Peyer's patch (tissue), 4 donors: ENCODE measurements at regions not wholly inside any gene's neighbourhood (a gene's known extent, or its start where the extent isn't known, plus 50 kb on each side); places are given as distances from the start of the nearest gene placed in this dataset.

Experiments
- DNase-seq, 3 donors: peaks; one replicate each; pipeline ENCODE4 v3.0.0-alpha.2; 2017 to 2019
- H3K27ac ChIP-seq, 4 donors: fragments of 200-600 bp; sonication (generic); one replicate each; pipeline ENCODE4 v1.5.1; 2016 to 2019
- H3K27me3 ChIP-seq, 2 donors: fragments of 200-600 bp; sonication (generic); one replicate each; pipeline ENCODE4 v1.5.1; 2019
- H3K36me3 ChIP-seq, 3 donors: fragments of 200-600 bp; sonication (generic); one replicate each; pipeline ENCODE4 v1.5.1; 2016 to 2019
- H3K4me1 ChIP-seq, 4 donors: fragments of 200-600 bp; sonication (generic); one replicate each; pipeline ENCODE4 v1.5.1; 2016 to 2019
- H3K4me3 ChIP-seq, 4 donors: fragments of 200-600 bp; sonication (generic); 1 replicate in 3 of 4; 2 replicates in 1 of 4; pipeline ENCODE4 v1.5.1; 2016 to 2019; ENCODE audit warnings: mild to moderate bottlenecking in 1 of 4
- H3K9me3 ChIP-seq, 4 donors: fragments of 200-600 bp; sonication (generic); one replicate each; pipeline ENCODE4 v1.5.1; 2016 to 2019; ENCODE audit warnings: mild to moderate bottlenecking in 1 of 4
- POLR2A ChIP-seq, 2 donors: fragments of 450-650 bp; IDR thresholded peaks; one replicate each; pipeline ENCODE4 v1.5.1; 2017; ENCODE audit warnings: antibody characterized with exemption in 2 of 2, mild to moderate bottlenecking in 2 of 2, moderate library complexity in 2 of 2
- TF ChIP-seq, protein P1 (sequence below), 6 experiments: fragments of 450-650 bp in 4 of 6; fragments of 200-600 bp in 2 of 6; sonication (generic) in 1 of 6; IDR thresholded peaks; one replicate each; pipeline ENCODE4 v1.5.1; 2017 to 2019; ENCODE audit warnings: antibody characterized with exemption in 6 of 6, mild to moderate bottlenecking in 3 of 6, moderate library complexity in 1 of 6

DNA sequence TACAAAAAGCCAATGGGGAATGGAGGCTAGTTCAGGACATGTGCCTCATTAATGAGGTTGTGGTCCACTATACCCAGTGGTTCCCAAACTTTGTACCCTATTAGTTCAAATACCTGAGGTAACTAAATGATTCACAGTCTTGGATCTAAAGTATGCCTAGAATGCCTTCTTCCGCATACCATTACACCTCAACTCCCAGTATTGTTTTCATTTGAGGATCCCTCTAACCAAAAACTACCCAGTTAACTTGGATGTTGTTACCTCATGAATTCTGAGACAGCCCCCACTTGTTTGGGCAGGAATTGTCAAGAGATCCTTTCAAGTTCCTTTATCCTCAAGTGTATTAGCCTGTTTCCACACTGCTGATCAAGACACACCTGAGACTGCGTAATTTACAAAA is 439.2 kb downstream of the PCDH10 start:
- H3K36me3 ChIP-seq: no peaks in the 10 kb centered on the region
- DNase-seq: no peak
- TF ChIP-seq, protein P1, sequence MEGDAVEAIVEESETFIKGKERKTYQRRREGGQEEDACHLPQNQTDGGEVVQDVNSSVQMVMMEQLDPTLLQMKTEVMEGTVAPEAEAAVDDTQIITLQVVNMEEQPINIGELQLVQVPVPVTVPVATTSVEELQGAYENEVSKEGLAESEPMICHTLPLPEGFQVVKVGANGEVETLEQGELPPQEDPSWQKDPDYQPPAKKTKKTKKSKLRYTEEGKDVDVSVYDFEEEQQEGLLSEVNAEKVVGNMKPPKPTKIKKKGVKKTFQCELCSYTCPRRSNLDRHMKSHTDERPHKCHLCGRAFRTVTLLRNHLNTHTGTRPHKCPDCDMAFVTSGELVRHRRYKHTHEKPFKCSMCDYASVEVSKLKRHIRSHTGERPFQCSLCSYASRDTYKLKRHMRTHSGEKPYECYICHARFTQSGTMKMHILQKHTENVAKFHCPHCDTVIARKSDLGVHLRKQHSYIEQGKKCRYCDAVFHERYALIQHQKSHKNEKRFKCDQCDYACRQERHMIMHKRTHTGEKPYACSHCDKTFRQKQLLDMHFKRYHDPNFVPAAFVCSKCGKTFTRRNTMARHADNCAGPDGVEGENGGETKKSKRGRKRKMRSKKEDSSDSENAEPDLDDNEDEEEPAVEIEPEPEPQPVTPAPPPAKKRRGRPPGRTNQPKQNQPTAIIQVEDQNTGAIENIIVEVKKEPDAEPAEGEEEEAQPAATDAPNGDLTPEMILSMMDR (IDR thresholded peaks at IDR 0.05): no peak
- TF ChIP-seq POLR2A (IDR thresholded peaks at IDR 0.05): no peak
- no peaks in the 10 kb centered on the region for H3K9me3 ChIP-seq
- no peaks in the 10 kb centered on the region for H3K27me3 ChIP-seq
- H3K4me3 ChIP-seq: no peak overlapping the region
- H3K27ac ChIP-seq: no peak overlapping the region
- H3K4me1 ChIP-seq: no peaks in the 10 kb centered on the region

DNA sequence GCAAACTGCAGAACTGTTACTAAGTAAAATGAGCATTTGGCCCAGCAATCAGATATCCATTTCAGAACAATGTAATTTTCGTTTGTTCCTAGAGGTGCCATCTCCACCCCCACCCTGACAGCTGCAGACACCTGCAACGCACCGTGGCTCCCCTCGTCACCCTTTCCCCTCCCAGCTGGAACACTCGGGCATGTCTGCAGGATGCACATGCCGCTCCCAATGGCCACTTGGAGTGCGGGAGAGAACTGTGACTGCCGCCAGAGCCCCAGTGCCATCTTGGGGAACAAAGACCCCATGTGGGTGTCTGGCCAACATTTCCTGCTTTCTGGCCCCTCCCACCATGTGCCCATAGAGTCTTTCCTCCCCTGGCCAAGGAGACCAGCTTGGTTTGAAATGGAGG is 436.2 kb downstream of the PCDH10 start:
- Histone ChIP-seq H3K27ac (no peak overlapping the region), H3K9me3 (no peaks in the 10 kb centered on the region), H3K27me3 (no peaks in the 10 kb centered on the region), H3K36me3 (no peaks in the 10 kb centered on the region), H3K4me3 (no peak overlapping the region), H3K4me1 (no peaks in the 10 kb centered on the region)
- DNase-seq: no peak
- TF ChIP-seq POLR2A (IDR thresholded peaks at IDR 0.05): no peak
- TF ChIP-seq, protein P1 (IDR thresholded peaks at IDR 0.05): no peak

DNA sequence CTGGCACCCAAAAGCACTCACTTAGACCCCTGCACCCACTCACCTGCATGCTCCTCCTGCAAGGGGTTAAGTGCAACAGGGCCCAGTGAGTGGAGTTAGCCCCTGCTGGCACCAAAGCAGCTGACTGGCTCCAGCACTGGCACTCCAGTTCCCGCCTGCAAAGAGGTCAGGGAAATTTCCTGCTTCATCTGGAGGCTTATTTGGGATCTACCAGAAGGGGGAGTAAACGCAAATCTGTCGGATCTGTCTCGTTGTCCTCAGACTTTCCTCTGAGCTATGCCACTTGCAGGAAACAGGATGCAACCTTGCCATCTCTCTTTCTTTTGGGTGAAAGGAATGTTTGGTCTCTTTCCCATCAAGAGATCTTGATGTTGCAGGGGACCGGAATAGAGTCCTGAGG is 435.6 kb downstream of the PCDH10 start:
- no peaks in the 10 kb centered on the region for H3K27me3 ChIP-seq
- H3K4me3 ChIP-seq: no peak overlapping the region
- TF ChIP-seq, protein P1 (IDR thresholded peaks at IDR 0.05): no peak
- H3K36me3 ChIP-seq: no peaks in the 10 kb centered on the region
- DNase-seq: no peak
- H3K27ac ChIP-seq: no peak overlapping the region
- no peaks in the 10 kb centered on the region for H3K4me1 ChIP-seq
- no peaks in the 10 kb centered on the region for H3K9me3 ChIP-seq

DNA sequence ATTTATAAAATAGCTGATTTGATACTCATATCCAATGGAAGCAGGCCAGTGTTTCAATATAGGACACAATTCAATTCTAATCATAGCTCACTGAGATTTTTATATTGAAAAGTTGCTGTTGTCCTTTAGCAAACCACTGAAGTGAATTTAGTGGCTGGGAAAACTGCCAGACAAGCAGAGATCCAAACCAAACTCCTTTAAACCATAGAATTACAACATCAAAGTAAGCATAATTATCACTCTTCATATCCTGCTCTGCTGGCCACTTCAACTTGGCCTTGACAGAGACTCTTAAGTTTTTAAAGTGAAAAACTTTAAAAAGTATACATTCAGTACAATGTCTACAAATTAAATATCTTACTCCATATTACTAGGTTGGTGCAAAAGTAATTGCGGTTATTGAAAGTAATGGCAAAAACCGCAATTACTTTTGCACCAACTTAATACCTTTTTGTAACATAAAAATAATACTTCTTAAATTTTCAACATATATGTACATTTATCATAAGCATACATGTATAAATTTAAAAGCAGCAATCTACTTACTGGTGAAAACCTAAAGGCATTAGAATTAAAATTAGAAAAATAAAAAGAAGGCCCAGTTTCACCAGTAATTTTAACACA is 433.0 kb downstream of the PCDH10 start:
- Histone ChIP-seq H3K36me3 (no peaks in the 10 kb centered on the region), H3K27ac (no peak overlapping the region), H3K27me3 (no peaks in the 10 kb centered on the region), H3K4me3 (no peak overlapping the region), H3K9me3 (no peaks in the 10 kb centered on the region), H3K4me1 (no peaks in the 10 kb centered on the region)
- TF ChIP-seq, protein P1 (IDR thresholded peaks at IDR 0.05): no peak
- TF ChIP-seq POLR2A (IDR thresholded peaks at IDR 0.05): no peak
- no peak for DNase-seq

GRCh38 chr4:133574248-133574647 is 425.2 kb downstream of the PCDH10 start:
- DNase-seq: no peak
- Histone ChIP-seq H3K4me1 (no peaks in the 10 kb centered on the region), H3K27ac (no peak overlapping the region), H3K27me3 (no peaks in the 10 kb centered on the region), H3K36me3 (no peaks in the 10 kb centered on the region), H3K9me3 (no peaks in the 10 kb centered on the region), H3K4me3 (no peak overlapping the region)
- no peak for TF ChIP-seq POLR2A (IDR thresholded peaks at IDR 0.05)
- TF ChIP-seq, protein P1 (IDR thresholded peaks at IDR 0.05): no peak

- Histone ChIP-seq H3K27me3 (no peaks in the 10 kb centered on the region), H3K9me3 (no peaks in the 10 kb centered on the region), H3K27ac (no peak overlapping the region), H3K36me3 (no peaks in the 10 kb centered on the region), H3K4me3 (no peak overlapping the region), H3K4me1 (no peaks in the 10 kb centered on the region)
- DNase-seq: no peak
- TF ChIP-seq, protein P1 (IDR thresholded peaks at IDR 0.05): no peak
- TF ChIP-seq POLR2A (IDR thresholded peaks at IDR 0.05): no peak
Observed at GRCh38 chr4:133565379-133565778, 416.3 kb downstream of the PCDH10 start.
